Skin epidermis (tissue), 12 donors: ENCODE measurements at regions not wholly inside any gene's neighbourhood (a gene's known extent, or its start where the extent isn't known, plus 50 kb on each side); places are given as distances from the start of the nearest gene placed in this dataset.

ENCODE experiments used
- H3K27ac ChIP-seq, 21 experiments: fragments of 200-600 bp; sonication (generic) in 11 of 21; one replicate each; pipeline ENCODE4 v1.5.0; 2020; ENCODE audit warnings: mild to moderate bottlenecking in 3 of 21, inconsistent platforms in 2 of 21, moderate library complexity in 2 of 21
- H3K4me3 ChIP-seq, 7 experiments: fragments of 200-600 bp; sonication (generic) in 2 of 7; one replicate each; pipeline ENCODE4 v1.5.0; 2020; ENCODE audit warnings: inconsistent platforms in 2 of 7, mild to moderate bottlenecking in 2 of 7, moderate library complexity in 1 of 7

- Histone ChIP-seq H3K27ac (no peak overlapping the region), H3K4me3 (no peak overlapping the region)
These were observed 83.0 kb upstream of the GATA5 start for GRCh38 chr20:62558779-62559178.

DNA sequence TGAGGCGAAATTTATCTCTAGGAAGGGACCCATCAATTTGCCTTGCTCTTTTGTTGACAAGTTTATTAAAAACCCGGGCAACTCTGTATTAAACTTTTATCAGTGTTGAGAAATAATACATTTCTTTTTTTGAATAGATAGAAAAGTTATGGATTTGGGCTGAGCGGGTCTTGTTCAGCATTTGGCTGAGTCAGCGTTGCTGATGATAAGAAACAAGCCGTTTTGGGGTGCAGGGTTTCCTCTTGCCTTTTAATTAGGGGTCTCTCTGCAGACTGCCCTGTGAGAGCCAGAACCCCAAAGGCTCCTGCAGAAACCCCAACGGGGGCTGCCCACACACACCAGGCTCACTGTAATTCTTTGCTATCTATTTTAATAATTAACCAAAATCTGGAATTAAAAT, 82.1 kb upstream of the SLCO4A1 start:
- Histone ChIP-seq H3K27ac (no peak overlapping the region), H3K4me3 (no peak overlapping the region)

DNA sequence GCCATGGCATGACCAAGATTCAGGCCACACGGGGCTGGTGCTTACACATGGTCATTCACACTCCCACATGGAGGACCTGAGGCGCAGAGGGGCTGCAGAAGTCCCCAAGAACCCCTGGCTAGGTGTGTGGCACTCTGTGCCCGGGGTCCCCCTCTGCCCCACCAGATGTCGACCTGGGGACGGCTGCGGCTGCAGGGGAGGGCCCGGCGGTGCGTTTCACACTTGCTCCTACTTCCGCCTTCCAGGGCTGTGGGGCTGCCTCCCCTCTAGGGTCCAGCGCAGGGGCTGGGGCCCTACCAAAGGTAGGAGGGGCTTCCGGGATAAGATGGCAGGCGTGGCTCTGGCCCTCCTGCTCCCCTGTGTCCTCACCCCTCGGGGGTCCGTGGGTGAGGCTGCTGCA, 81.1 kb upstream of the SLCO4A1 start:
- H3K4me3 ChIP-seq: no peak overlapping the region
- H3K27ac ChIP-seq: no peak overlapping the region

GRCh38 chr20:62561948-62562347, 80.4 kb upstream of the SLCO4A1 start:
- H3K27ac ChIP-seq: no peak overlapping the region
- H3K4me3 ChIP-seq: no peak overlapping the region

DNA sequence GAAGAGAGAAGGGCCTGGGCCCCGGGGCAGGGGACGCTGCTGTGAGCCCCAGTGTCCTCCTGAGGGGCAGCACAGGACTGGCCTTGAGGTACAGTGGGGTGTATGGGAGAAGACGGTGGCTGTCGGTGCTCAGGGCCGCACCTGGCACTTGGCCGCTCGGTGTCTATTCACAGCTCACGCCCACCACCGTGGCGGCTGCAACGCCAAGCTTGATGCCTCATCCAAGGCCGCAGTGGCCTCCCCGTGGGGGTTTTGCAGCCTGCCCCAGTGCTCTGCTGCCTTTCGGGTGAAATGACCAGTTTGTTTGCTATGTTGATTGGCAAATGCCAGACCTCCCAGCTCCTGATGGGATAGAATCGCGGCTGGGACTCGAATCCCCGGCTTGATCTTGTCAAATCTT, 79.5 kb upstream of the SLCO4A1 start:
- Histone ChIP-seq H3K27ac (no peak overlapping the region), H3K4me3 (no peak overlapping the region)

GRCh38 chr20:62563561-62563960, 78.7 kb upstream of the SLCO4A1 start:
- H3K27ac ChIP-seq: no peak overlapping the region
- no peak overlapping the region for H3K4me3 ChIP-seq

GRCh38 chr20:62564456-62565245, 77.7 kb upstream of the SLCO4A1 start:
- H3K4me3 ChIP-seq: no peak overlapping the region
- no peak overlapping the region for H3K27ac ChIP-seq

- Histone ChIP-seq H3K4me3 (no peak overlapping the region), H3K27ac (no peak overlapping the region)
These were observed 76.0 kb upstream of the SLCO4A1 start for GRCh38 chr20:62566266-62566665.

GRCh38 chr20:62566771-62567170, 75.5 kb upstream of the SLCO4A1 start:
- Histone ChIP-seq H3K27ac (no peak overlapping the region), H3K4me3 (no peak overlapping the region)

DNA sequence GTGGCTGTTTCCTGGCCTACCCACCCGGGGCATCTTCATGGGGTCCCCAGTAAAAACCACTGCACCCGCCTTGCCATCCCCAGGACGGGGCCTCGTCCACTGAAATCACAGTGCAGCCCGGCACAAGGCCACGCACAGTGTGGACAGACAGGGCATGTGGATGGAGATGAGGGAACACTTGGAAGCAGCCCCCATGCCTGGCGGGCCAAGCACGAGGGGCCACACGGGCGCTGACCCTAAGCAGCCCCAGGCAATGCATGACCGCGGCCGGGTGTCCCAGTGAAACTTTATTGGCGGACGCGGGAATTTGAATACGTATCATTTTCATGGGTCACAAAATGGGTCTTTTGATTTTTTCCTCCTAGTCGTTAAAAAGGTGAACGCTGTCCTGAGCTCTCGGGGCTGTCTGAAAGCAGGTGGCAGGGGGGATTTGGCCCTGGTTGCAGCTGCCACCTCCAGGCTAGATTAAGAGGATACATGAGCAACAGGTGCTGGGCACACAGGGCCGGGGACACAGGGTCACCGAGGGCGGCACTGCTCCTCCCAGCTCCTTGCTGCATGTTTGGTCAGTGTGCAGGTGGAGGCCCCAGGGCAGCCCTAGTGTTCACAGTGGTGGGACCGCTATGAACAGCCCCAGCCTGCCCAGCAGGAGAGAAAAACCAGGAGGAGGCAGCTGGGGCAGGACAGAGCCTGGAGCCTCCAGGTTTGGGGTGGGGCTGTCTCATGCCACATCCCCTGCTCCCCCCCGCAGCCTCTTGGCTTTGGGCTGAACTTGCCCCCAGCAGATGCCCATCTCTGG, 74.9 kb upstream of the SLCO4A1 start:
- no peak overlapping the region for H3K27ac ChIP-seq

DNA sequence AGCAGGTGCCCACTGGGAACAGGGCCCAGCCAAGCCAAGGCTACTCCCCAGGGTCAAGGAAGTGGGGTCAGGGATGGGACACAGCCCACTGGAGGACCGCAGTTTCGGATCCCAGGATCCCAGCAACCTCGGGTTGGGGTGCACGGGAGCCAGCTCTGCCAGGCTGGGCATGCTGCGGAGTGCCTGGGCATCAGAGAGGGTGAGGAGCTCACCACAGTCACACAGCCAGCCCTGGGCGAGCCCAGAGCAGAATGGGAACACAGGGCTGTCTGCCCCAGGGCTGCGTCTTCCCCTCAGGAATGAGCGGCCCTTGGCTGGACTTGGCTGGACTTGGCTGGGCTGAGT, 74.3 kb upstream of the SLCO4A1 start:
- Histone ChIP-seq H3K27ac (no peak overlapping the region), H3K4me3 (no peak overlapping the region)

More for the DNA sequence above, 74.9 kb upstream of the SLCO4A1 start:
- no peak overlapping the region for H3K4me3 ChIP-seq

DNA sequence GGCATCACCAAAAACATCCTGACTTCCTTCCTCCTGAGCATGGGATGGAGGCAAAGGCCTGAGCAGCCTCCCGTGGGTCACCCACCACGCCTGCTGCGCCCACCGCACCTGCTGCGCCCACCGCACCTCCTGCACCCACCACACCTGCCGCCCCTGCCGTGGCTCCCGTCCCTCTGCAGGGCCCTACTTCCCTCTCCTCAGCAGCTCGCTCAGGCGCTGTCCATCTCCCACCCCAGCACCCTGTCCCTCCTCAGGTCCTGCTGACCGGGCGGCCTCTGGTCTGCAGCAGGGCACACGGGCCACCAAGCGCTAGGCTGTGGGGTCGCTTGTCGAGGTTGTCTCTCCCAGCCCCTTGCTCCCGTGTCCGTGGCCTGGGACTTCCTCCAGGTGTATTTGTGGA, 72.7 kb upstream of the SLCO4A1 start:
- Histone ChIP-seq H3K27ac (no peak overlapping the region), H3K4me3 (no peak overlapping the region)

DNA sequence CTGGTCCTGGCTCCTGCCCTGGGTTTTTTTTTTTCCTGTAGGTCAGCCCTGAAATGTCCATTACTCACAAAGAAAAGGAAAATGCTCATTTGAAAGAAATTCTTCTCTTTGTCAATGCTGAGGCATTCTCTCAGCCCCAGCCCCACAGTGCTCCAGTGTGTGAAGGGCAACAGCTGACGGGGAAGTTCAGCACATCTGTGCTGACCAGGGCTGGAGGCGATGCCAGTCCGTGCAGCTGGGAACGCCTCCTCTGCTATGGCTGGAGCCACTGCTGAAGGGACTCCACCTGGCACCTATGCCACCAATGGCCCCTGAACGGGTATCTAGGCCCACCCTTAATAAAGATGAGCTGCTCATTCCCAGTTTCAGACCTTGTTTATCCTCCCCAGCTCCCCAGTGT, 71.9 kb upstream of the SLCO4A1 start:
- Histone ChIP-seq H3K27ac (no peak overlapping the region), H3K4me3 (no peak overlapping the region)

DNA sequence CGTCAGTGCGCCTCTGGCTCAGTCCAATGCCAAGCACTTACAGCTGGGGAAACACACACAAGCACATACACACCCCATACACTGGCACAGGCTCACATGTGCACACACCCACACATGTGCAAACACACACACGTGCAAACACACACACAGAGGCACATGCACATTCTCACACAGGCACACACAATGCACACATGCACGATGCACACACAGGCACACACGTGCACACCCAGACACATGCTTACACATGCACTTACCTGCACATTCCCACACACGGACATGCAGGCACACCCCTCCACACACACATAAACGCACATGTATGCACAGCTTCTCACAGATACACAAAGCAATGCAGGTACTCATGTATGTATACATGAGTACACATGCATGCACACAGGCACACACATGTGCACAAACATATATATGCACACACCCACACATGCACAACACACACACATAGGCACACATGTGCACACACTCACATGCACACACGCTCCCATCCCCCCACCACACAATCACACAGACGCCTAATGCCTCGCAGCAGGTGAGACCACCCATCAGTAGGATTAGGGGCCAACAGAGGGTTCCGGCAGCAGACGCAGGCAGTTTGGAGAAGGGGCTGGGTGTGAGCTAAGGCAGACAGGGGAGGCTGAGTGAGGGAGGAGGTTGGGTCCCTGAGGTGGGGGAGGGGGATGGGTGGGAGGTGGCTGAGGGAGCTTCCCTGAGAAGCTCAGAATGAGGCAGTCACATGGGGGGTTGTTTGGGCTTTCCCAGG, 71.2 kb upstream of the SLCO4A1 start:
- H3K27ac ChIP-seq: no peak overlapping the region
- no peak overlapping the region for H3K4me3 ChIP-seq

- Histone ChIP-seq H3K27ac (no peak overlapping the region), H3K4me3 (no peak overlapping the region)
These were observed 70.5 kb upstream of the SLCO4A1 start for GRCh38 chr20:62571669-62572344.

- no peak overlapping the region for H3K27ac ChIP-seq
- no peak overlapping the region for H3K4me3 ChIP-seq
These were observed 69.3 kb upstream of the SLCO4A1 start for GRCh38 chr20:62572980-62573379.

GRCh38 chr20:62573817-62574216, 68.5 kb upstream of the SLCO4A1 start:
- no peak overlapping the region for H3K27ac ChIP-seq
- H3K4me3 ChIP-seq: no peak overlapping the region

- Histone ChIP-seq H3K4me3 (no peak overlapping the region), H3K27ac (no peak overlapping the region)
These were observed 67.9 kb upstream of the SLCO4A1 start for GRCh38 chr20:62574230-62574993.

- no peak overlapping the region for H3K4me3 ChIP-seq
- H3K27ac ChIP-seq: no peak overlapping the region
These were observed 66.2 kb upstream of the SLCO4A1 start for GRCh38 chr20:62575976-62576722.
